ENCODE measurements at regions not wholly inside any gene's neighbourhood (a gene's known extent, or its start where the extent isn't known, plus 50 kb on each side); places are given as distances from the start of the nearest gene placed in this dataset.
A peak's percentile ranks its signal among the peaks of the same experiment; 100 is the strongest.

- no peaks in the 10 kb centered on the region for H3K79me1 ChIP-seq (ENCODE audit: low read length)
- no CpG with 5 or more reads among the region's 6 CpGs for WGBS (ENCODE audit: extremely low coverage, insufficient coverage, insufficient read length)
- H3K23ac ChIP-seq (ENCODE audit: low read length): no peak overlapping the region
- H3K79me2 ChIP-seq (ENCODE audit: control insufficient read depth, insufficient read depth, low read length, poor library complexity): no peaks in the 10 kb centered on the region
- no peak overlapping the region for H2BK12ac ChIP-seq (ENCODE audit: low read length)
- no peak overlapping the region for H3K4me2 ChIP-seq (ENCODE audit: low read length)
- no peak overlapping the region for H4K91ac ChIP-seq (ENCODE audit: low read depth, low read length)
- H2BK120ac ChIP-seq (ENCODE audit: insufficient read depth, low read length, poor library complexity): no peak overlapping the region
- no peak overlapping the region for H3K14ac ChIP-seq (ENCODE audit: low read length)
- no peaks in the 10 kb centered on the region for H3K27me3 ChIP-seq (ENCODE audit: insufficient read depth, low read length)
- H4K8ac ChIP-seq (ENCODE audit: low read depth, low read length): no peak overlapping the region
- no peak overlapping the region for H3K4me3 ChIP-seq (ENCODE audit: low read depth, low read length)
- H2AFZ ChIP-seq (ENCODE audit: insufficient read depth, low read length, poor library complexity): no peak overlapping the region
- H3K36me3 ChIP-seq (ENCODE audit: control insufficient read depth in 1 of 2, insufficient read depth in 2 of 2, low read length in 2 of 2): no peaks in the 10 kb centered on the region
- no peaks in the 10 kb centered on the region for H3K9me3 ChIP-seq (ENCODE audit: insufficient read depth, low read depth, low read length)
- no peak overlapping the region for H2BK5ac ChIP-seq (ENCODE audit: low read depth, low read length, poor library complexity)
- H3K4ac ChIP-seq (ENCODE audit: low read depth, low read length): no peak overlapping the region
- DNase-seq: no peak
- H4K12ac ChIP-seq (ENCODE audit: low read depth, low read length): no peak overlapping the region
- no peaks in the 10 kb centered on the region for H3K4me1 ChIP-seq (ENCODE audit: control insufficient read depth in 1 of 2, insufficient read depth in 2 of 2, low read length in 2 of 2)
- H2AK5ac ChIP-seq (ENCODE audit: low read length): no peak overlapping the region
- H3K18ac ChIP-seq (ENCODE audit: low read length): no peak overlapping the region
- no peak overlapping the region for H3K27ac ChIP-seq (ENCODE audit: low read depth, low read length)
- no peak overlapping the region for H3K9ac ChIP-seq (ENCODE audit: low read length)
These were observed 158.9 kb upstream of the MTNR1B start for GRCh38 chr11:92810423-92811064.

GRCh38 chr11:92811341-92811740 lies 158.1 kb upstream of the MTNR1B start:
- no peaks in the 10 kb centered on the region for H3K79me1 ChIP-seq (ENCODE audit: low read length)
- H3K4me3 ChIP-seq (ENCODE audit: low read depth, low read length): no peak overlapping the region
- no peak overlapping the region for H3K18ac ChIP-seq (ENCODE audit: low read length)
- H3K9me3 ChIP-seq (ENCODE audit: insufficient read depth, low read depth, low read length): no peaks in the 10 kb centered on the region
- H2BK5ac ChIP-seq (ENCODE audit: low read depth, low read length, poor library complexity): no peak overlapping the region
- H3K79me2 ChIP-seq (ENCODE audit: control insufficient read depth, insufficient read depth, low read length, poor library complexity): no peaks in the 10 kb centered on the region
- no peak overlapping the region for H2BK120ac ChIP-seq (ENCODE audit: insufficient read depth, low read length, poor library complexity)
- no peak overlapping the region for H4K91ac ChIP-seq (ENCODE audit: low read depth, low read length)
- H3K27me3 ChIP-seq (ENCODE audit: insufficient read depth, low read length): no peaks in the 10 kb centered on the region
- no peak overlapping the region for H3K27ac ChIP-seq (ENCODE audit: low read depth, low read length)
- no peak overlapping the region for H2AK5ac ChIP-seq (ENCODE audit: low read length)
- H4K8ac ChIP-seq (ENCODE audit: low read depth, low read length): no peak overlapping the region
- peak; percentile 73 to 90 for DNase-seq
- H3K4ac ChIP-seq (ENCODE audit: low read depth, low read length): no peak overlapping the region
- no peak overlapping the region for H3K23ac ChIP-seq (ENCODE audit: low read length)
- no peaks in the 10 kb centered on the region for H3K4me1 ChIP-seq (ENCODE audit: control insufficient read depth in 1 of 2, insufficient read depth in 2 of 2, low read length in 2 of 2)
- H3K36me3 ChIP-seq (ENCODE audit: control insufficient read depth in 1 of 2, insufficient read depth in 2 of 2, low read length in 2 of 2): no peaks in the 10 kb centered on the region
- WGBS (ENCODE audit: extremely low coverage, insufficient coverage, insufficient read length): no CpG with 5 or more reads among the region's 2 CpGs
- no peak overlapping the region for H4K12ac ChIP-seq (ENCODE audit: low read depth, low read length)
- no peak overlapping the region for H3K9ac ChIP-seq (ENCODE audit: low read length)
- no peak overlapping the region for H3K4me2 ChIP-seq (ENCODE audit: low read length)
- no peak overlapping the region for H2BK12ac ChIP-seq (ENCODE audit: low read length)
- H3K14ac ChIP-seq (ENCODE audit: low read length): no peak overlapping the region
- H2AFZ ChIP-seq (ENCODE audit: insufficient read depth, low read length, poor library complexity): no peak overlapping the region

GRCh38 chr11:92812841-92813240 lies 156.6 kb upstream of the MTNR1B start:
- Histone ChIP-seq H3K9ac (ENCODE audit: low read length) (no peak overlapping the region), H4K8ac (ENCODE audit: low read depth, low read length) (no peak overlapping the region), H4K12ac (ENCODE audit: low read depth, low read length) (no peak overlapping the region), H2AFZ (ENCODE audit: insufficient read depth, low read length, poor library complexity) (no peak overlapping the region), H3K23ac (ENCODE audit: low read length) (no peak overlapping the region), H3K79me1 (ENCODE audit: low read length) (no peaks in the 10 kb centered on the region), H2BK5ac (ENCODE audit: low read depth, low read length, poor library complexity) (no peak overlapping the region), H3K4me1 (ENCODE audit: control insufficient read depth in 1 of 2, insufficient read depth in 2 of 2, low read length in 2 of 2) (no peaks in the 10 kb centered on the region), H3K79me2 (ENCODE audit: control insufficient read depth, insufficient read depth, low read length, poor library complexity) (no peaks in the 10 kb centered on the region), H3K9me3 (ENCODE audit: insufficient read depth, low read depth, low read length) (no peaks in the 10 kb centered on the region), H2BK120ac (ENCODE audit: insufficient read depth, low read length, poor library complexity) (no peak overlapping the region), H3K4me2 (ENCODE audit: low read length) (no peak overlapping the region), H2AK5ac (ENCODE audit: low read length) (no peak overlapping the region), H3K36me3 (ENCODE audit: control insufficient read depth in 1 of 2, insufficient read depth in 2 of 2, low read length in 2 of 2) (no peaks in the 10 kb centered on the region), H3K18ac (ENCODE audit: low read length) (no peak overlapping the region), H3K4ac (ENCODE audit: low read depth, low read length) (no peak overlapping the region), H4K91ac (ENCODE audit: low read depth, low read length) (no peak overlapping the region), H3K14ac (ENCODE audit: low read length) (no peak overlapping the region), H3K4me3 (ENCODE audit: low read depth, low read length) (no peak overlapping the region), H3K27me3 (ENCODE audit: insufficient read depth, low read length) (no peaks in the 10 kb centered on the region), H3K27ac (ENCODE audit: low read depth, low read length) (no peak overlapping the region), H2BK12ac (ENCODE audit: low read length) (no peak overlapping the region)
- no CpG with 5 or more reads among the region's 5 CpGs for WGBS (ENCODE audit: extremely low coverage, insufficient coverage, insufficient read length)
- DNase-seq: no peak

- Histone ChIP-seq H3K4ac (ENCODE audit: low read depth, low read length) (no peak overlapping the region), H4K8ac (ENCODE audit: low read depth, low read length) (no peak overlapping the region), H3K4me2 (ENCODE audit: low read length) (no peak overlapping the region), H3K9ac (ENCODE audit: low read length) (no peak overlapping the region), H2BK5ac (ENCODE audit: low read depth, low read length, poor library complexity) (no peak overlapping the region), H2AFZ (ENCODE audit: insufficient read depth, low read length, poor library complexity) (no peak overlapping the region), H3K27me3 (ENCODE audit: insufficient read depth, low read length) (no peaks in the 10 kb centered on the region), H4K91ac (ENCODE audit: low read depth, low read length) (no peak overlapping the region), H3K79me1 (ENCODE audit: low read length) (no peaks in the 10 kb centered on the region), H4K12ac (ENCODE audit: low read depth, low read length) (no peak overlapping the region), H3K27ac (ENCODE audit: low read depth, low read length) (no peak overlapping the region), H3K36me3 (ENCODE audit: control insufficient read depth in 1 of 2, insufficient read depth in 2 of 2, low read length in 2 of 2) (no peaks in the 10 kb centered on the region), H2BK12ac (ENCODE audit: low read length) (no peak overlapping the region), H2BK120ac (ENCODE audit: insufficient read depth, low read length, poor library complexity) (no peak overlapping the region), H3K4me1 (ENCODE audit: control insufficient read depth in 1 of 2, insufficient read depth in 2 of 2, low read length in 2 of 2) (no peaks in the 10 kb centered on the region), H3K4me3 (ENCODE audit: low read depth, low read length) (no peak overlapping the region), H3K14ac (ENCODE audit: low read length) (no peak overlapping the region), H3K9me3 (ENCODE audit: insufficient read depth, low read depth, low read length) (no peaks in the 10 kb centered on the region), H2AK5ac (ENCODE audit: low read length) (no peak overlapping the region), H3K23ac (ENCODE audit: low read length) (no peak overlapping the region), H3K79me2 (ENCODE audit: control insufficient read depth, insufficient read depth, low read length, poor library complexity) (no peaks in the 10 kb centered on the region), H3K18ac (ENCODE audit: low read length) (no peak overlapping the region)
- no CpG with 5 or more reads among the region's 2 CpGs for WGBS (ENCODE audit: extremely low coverage, insufficient coverage, insufficient read length)
- DNase-seq: peak in 1 of 2 donors; percentile 5
These were observed 149.6 kb upstream of the MTNR1B start for GRCh38 chr11:92819830-92820229.

Data from trophoblast cell (in vitro differentiated cells and primary cell).